HCT116 (cell line): ENCODE measurements at regions not wholly inside any gene's neighbourhood (a gene's known extent, or its start where the extent isn't known, plus 50 kb on each side); places are given as distances from the start of the nearest gene placed in this dataset.

Source experiments
- ATAC-seq: fragments of 200-7000 bp; cut with Tn5 transposase; 2 replicates; pipeline ENCODE4 v1.9.1; 2020; ENCODE audit warnings: mild to moderate bottlenecking, moderate library complexity
- BruUV-seq: library from RNA; stranded (reverse); fragments of 400-500 nt; replicated peaks from 2 replicates; lab custom pipeline; 2021; lab: Mats Ljungman, UMichigan
- CTCF ChIA-PET: fragments of 300-600 bp; sonication (Branson Sonifier 250); formaldehyde crosslinking; loops from one replicate; lab custom pipeline; 2021; ENCODE audit warnings: antibody characterized with exemption; lab: Charles Lee
- POLR2A ChIA-PET: fragments of 300-600, 350-600 bp; sonication (Branson Sonifier 250); formaldehyde crosslinking; loops from one replicate; lab custom pipeline; 2021; ENCODE audit warnings: antibody characterized with exemption; lab: Charles Lee
- RAD21 ChIA-PET, 2 experiments: fragments of 300-600 bp; sonication (Branson Sonifier 250); formaldehyde crosslinking; loops; one replicate each; lab custom pipeline; 2023; ENCODE audit warnings: low total read pairs in 2 of 2; ENCODE audit not compliant: uncharacterized antibody in 2 of 2, unreplicated experiment in 2 of 2, low non-redundant PET in 1 of 2; lab: Charles Lee
- DNase-seq: peaks from one replicate; pipeline ENCODE4 v3.0.0-alpha.2; 2010; ENCODE audit warnings: low read depth, low spot score
- H2AFZ ChIP-seq: fragments of 200-600 bp; shearing (Covaris generic), sonication (generic); 2 replicates; pipeline ENCODE4 v1.6.1; 2017; ENCODE audit warnings: low read depth, mixed run types, mixed read lengths, antibody characterized with exemption, low read length; ENCODE audit not compliant: poor library complexity, severe bottlenecking
- H3K27ac ChIP-seq: 2 replicates; pipeline ENCODE4 v1.5.1; 2012; ENCODE audit warnings: low read depth, low read length
- H3K27me3 ChIP-seq: fragments of 200-600 bp; sonication (generic); 2 replicates; pipeline ENCODE4 v1.6.1; 2016; ENCODE audit warnings: mixed run types, low read length, mixed read lengths; ENCODE audit not compliant: insufficient read depth
- H3K36me3 ChIP-seq, 2 experiments: fragments of 200-500 bp in 1 of 2; fragments of 200-600 bp in 1 of 2; sonication (Bioruptor generic) in 1 of 2; sonication (generic) in 1 of 2; 2 replicates each; pipeline versions ENCODE4 v1.5.1 to v1.6.1; 2014 to 2016; ENCODE audit warnings: low read length in 2 of 2, inconsistent platforms in 1 of 2, mixed read lengths in 1 of 2, mixed run types in 1 of 2; ENCODE audit not compliant: insufficient read depth in 2 of 2, control insufficient read depth in 1 of 2
- H3K4me1 ChIP-seq, 2 experiments: fragments of 200-600 bp in 1 of 2; sonication (generic) in 1 of 2; 2 replicates each; pipeline versions ENCODE4 v1.5.1 to v1.6.1; 2012 to 2017; ENCODE audit warnings: low read length in 2 of 2, inconsistent platforms in 1 of 2, mild to moderate bottlenecking in 1 of 2, mixed read lengths in 1 of 2, mixed run types in 1 of 2, moderate library complexity in 1 of 2; ENCODE audit not compliant: insufficient read depth in 2 of 2, control insufficient read depth in 1 of 2
- H3K4me2 ChIP-seq: fragments of 200-600 bp; sonication (generic); 2 replicates; pipeline ENCODE4 v1.6.1; 2017; ENCODE audit warnings: mixed run types, low read length, mixed read lengths
- H3K4me3 ChIP-seq, 2 experiments: fragments of 200-600 bp in 1 of 2; sonication (generic) in 1 of 2; replicated peaks in 1 of 2; 2 replicates each; pipeline ENCODE4 v1.5.1; 2011 to 2016; ENCODE audit warnings: low read length in 2 of 2, control low read depth in 1 of 2, low read depth in 1 of 2, mild to moderate bottlenecking in 1 of 2, mixed read lengths in 1 of 2, mixed run types in 1 of 2
- H3K79me2 ChIP-seq: fragments of 200-600 bp; sonication (generic); 2 replicates; pipeline ENCODE4 v1.6.1; 2017; ENCODE audit warnings: mild to moderate bottlenecking, mixed run types, low read length, moderate library complexity, mixed read lengths; ENCODE audit not compliant: insufficient read depth
- H3K9ac ChIP-seq: fragments of 200-600 bp; sonication (generic); 2 replicates; pipeline ENCODE4 v1.6.1; 2016; ENCODE audit warnings: low read length, mixed read lengths
- H3K9me2 ChIP-seq: fragments of 200-600 bp; sonication (generic), shearing (Covaris generic); 2 replicates; pipeline ENCODE4 v1.6.1; 2017; ENCODE audit warnings: mixed run types, mild to moderate bottlenecking, moderate library complexity; ENCODE audit not compliant: insufficient read depth
- H3K9me3 ChIP-seq, 2 experiments: fragments of 200-500 bp in 1 of 2; fragments of 200-600 bp in 1 of 2; sonication (Bioruptor generic) in 1 of 2; sonication (generic) in 1 of 2; 2 replicates each; pipeline ENCODE4 v1.6.1; 2014 to 2017; ENCODE audit warnings: low read length in 2 of 2, mixed read lengths in 2 of 2, inconsistent platforms in 1 of 2, low read depth in 1 of 2, mild to moderate bottlenecking in 1 of 2, mixed run types in 1 of 2, moderate library complexity in 1 of 2; ENCODE audit not compliant: control insufficient read depth in 1 of 2, insufficient read depth in 1 of 2
- H4K20me1 ChIP-seq: fragments of 200-600 bp; sonication (generic), shearing (Covaris generic); 2 replicates; pipeline ENCODE4 v1.6.1; 2017; ENCODE audit warnings: mixed run types, mild to moderate bottlenecking, moderate library complexity; ENCODE audit not compliant: insufficient read depth
- EZH2phosphoT487 ChIP-seq: fragments of 200-600 bp; IDR thresholded peaks from 2 replicates; pipeline ENCODE4 v1.6.1; 2018; ENCODE audit warnings: antibody characterized with exemption, borderline replicate concordance
- FOSL1 ChIP-seq: IDR thresholded peaks from 2 replicates; pipeline ENCODE4 v1.6.1; 2012; ENCODE audit warnings: low read depth
- RAD21 ChIP-seq: IDR thresholded peaks from 2 replicates; pipeline ENCODE4 v1.6.1; 2012; ENCODE audit warnings: low read depth, mild to moderate bottlenecking
- SRF ChIP-seq: IDR thresholded peaks from 2 replicates; pipeline ENCODE4 v1.6.1; 2012; ENCODE audit warnings: low read depth
- YY1 ChIP-seq: IDR thresholded peaks from 2 replicates; pipeline ENCODE4 v1.6.1; 2011; ENCODE audit warnings: low read length, low read depth, moderate library complexity, mild to moderate bottlenecking; ENCODE audit not compliant: insufficient replicate concordance; ENCODE audit errors: extremely low read depth
- intact Hi-C: fragments of 100-400 bp; cut with micrococcal nuclease; formaldehyde crosslinking; loops from 2 replicates; pipeline ENCODE4 v1.10.0; 2022
- TF ChIP-seq, protein P1 (sequence below), 3 experiments: fragments of 200-600 bp in 1 of 3; sonication (generic) in 1 of 3; IDR thresholded peaks in 2 of 3; conservative IDR thresholded peaks in 1 of 3; 2 replicates each; pipeline ENCODE4 v1.5.1; 2012 to 2017; ENCODE audit warnings: low read depth in 2 of 3, low read length in 2 of 3, antibody characterized with exemption in 1 of 3, borderline replicate concordance in 1 of 3, control low read depth in 1 of 3, mild to moderate bottlenecking in 1 of 3, mixed read lengths in 1 of 3, mixed run types in 1 of 3, moderate library complexity in 1 of 3; ENCODE audit not compliant: insufficient read depth in 1 of 3

DNA sequence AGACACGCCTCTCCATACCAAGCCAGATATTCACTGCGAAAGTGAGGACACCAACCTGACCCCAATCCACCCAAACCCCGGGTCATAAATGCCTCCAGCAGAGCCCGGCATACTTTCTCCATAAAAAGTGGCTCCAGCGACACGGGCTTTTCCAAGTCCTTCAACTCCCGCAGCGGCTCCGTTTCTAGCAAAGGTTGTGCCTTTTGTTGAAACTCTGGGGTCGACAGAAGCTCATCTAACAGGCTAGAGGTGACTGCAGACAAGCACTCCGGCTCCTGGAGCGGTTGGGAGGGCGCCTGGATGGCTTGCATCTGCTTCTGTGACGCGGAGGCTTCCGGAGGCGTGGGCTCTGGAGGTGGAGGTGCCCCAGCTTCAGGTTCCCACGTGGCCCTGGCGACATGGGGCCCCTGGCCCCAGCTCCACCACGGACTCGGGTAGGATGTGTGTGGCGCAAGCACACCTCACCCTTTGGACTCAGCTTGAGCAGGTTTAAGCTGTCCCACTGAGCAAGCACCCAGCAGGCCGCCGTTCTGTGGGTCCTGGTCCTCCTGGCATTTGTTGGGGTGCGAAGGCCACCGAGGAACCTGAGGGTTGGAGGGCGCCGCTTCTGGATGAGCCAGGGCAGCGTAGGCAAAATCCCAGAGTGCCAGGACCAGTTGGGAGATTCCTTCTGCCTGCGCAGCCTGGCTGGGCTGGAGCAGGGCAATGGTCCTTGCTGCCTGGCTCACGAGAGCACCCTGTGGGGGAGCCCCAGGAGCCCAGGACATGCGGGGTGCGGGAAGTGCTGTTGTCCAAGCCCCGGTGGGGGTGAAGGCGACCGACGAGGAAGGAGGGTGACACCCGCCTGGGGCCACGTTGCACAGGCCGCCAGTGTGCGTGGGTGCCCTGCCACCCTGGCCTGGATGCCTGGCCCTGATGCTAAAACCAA is 186.3 kb downstream of the ALG10 start:
- TF ChIP-seq SRF (no peak), FOSL1 (no peak), YY1 (no peak), EZH2phosphoT487 (no peak), RAD21 (no peak)
- TF ChIP-seq, protein P1, sequence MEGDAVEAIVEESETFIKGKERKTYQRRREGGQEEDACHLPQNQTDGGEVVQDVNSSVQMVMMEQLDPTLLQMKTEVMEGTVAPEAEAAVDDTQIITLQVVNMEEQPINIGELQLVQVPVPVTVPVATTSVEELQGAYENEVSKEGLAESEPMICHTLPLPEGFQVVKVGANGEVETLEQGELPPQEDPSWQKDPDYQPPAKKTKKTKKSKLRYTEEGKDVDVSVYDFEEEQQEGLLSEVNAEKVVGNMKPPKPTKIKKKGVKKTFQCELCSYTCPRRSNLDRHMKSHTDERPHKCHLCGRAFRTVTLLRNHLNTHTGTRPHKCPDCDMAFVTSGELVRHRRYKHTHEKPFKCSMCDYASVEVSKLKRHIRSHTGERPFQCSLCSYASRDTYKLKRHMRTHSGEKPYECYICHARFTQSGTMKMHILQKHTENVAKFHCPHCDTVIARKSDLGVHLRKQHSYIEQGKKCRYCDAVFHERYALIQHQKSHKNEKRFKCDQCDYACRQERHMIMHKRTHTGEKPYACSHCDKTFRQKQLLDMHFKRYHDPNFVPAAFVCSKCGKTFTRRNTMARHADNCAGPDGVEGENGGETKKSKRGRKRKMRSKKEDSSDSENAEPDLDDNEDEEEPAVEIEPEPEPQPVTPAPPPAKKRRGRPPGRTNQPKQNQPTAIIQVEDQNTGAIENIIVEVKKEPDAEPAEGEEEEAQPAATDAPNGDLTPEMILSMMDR (IDR thresholded peaks at IDR 0.05 in 2 of 3, conservative IDR thresholded peaks at IDR 0.05 in 1 of 3; ENCODE audit: borderline replicate concordance in 1 of 3, insufficient read depth in 1 of 3, low read depth in 2 of 3, low read length in 2 of 3): no peak
- no peak overlapping the region for H3K9ac ChIP-seq
- ChIA-PET RAD21 (no interaction called here), POLR2A (no interaction called here), CTCF (no interaction called here)
- no peaks in the 10 kb centered on the region for H3K9me2 ChIP-seq
- no peaks in the 10 kb centered on the region for H3K79me2 ChIP-seq
- H3K27ac ChIP-seq: no peak overlapping the region
- ATAC-seq (no peak), DNase-seq (no peak)
- no peaks in the 10 kb centered on the region for H3K4me1 ChIP-seq
- BruUV-seq: no TSS peak
- no peak overlapping the region for H2AFZ ChIP-seq
- no peaks in the 10 kb centered on the region for H3K36me3 ChIP-seq
- H4K20me1 ChIP-seq: no peaks in the 10 kb centered on the region
- H3K27me3 ChIP-seq: no peaks in the 10 kb centered on the region
- intact Hi-C loops: no loop called here
- no peak overlapping the region for H3K4me3 ChIP-seq
- H3K9me3 ChIP-seq: no peaks in the 10 kb centered on the region
- H3K4me2 ChIP-seq: no peak overlapping the region
